Choroid plexus epithelial cell (primary cell): ENCODE measurements at regions not wholly inside any gene's neighbourhood (a gene's known extent, or its start where the extent isn't known, plus 50 kb on each side); places are given as distances from the start of the nearest gene placed in this dataset.
A peak's percentile ranks its signal among the peaks of the same experiment; 100 is the strongest.

ENCODE experiments used
- DNase-seq: peaks from one replicate; pipeline ENCODE4 v3.0.0-alpha.2; 2010; ENCODE audit warnings: low read depth
- H3K4me3 ChIP-seq: 2 replicates; pipeline ENCODE4 v1.5.1; 2011; ENCODE audit warnings: low read depth, mild to moderate bottlenecking, control low read depth, low read length, moderate library complexity
- TF ChIP-seq, protein P1 (sequence below): conservative IDR thresholded peaks from 2 replicates; pipeline ENCODE4 v1.5.1; 2011; ENCODE audit warnings: low read depth, mild to moderate bottlenecking, control low read depth, inconsistent platforms, low read length, moderate library complexity

- no peak for DNase-seq
- TF ChIP-seq, protein P1, sequence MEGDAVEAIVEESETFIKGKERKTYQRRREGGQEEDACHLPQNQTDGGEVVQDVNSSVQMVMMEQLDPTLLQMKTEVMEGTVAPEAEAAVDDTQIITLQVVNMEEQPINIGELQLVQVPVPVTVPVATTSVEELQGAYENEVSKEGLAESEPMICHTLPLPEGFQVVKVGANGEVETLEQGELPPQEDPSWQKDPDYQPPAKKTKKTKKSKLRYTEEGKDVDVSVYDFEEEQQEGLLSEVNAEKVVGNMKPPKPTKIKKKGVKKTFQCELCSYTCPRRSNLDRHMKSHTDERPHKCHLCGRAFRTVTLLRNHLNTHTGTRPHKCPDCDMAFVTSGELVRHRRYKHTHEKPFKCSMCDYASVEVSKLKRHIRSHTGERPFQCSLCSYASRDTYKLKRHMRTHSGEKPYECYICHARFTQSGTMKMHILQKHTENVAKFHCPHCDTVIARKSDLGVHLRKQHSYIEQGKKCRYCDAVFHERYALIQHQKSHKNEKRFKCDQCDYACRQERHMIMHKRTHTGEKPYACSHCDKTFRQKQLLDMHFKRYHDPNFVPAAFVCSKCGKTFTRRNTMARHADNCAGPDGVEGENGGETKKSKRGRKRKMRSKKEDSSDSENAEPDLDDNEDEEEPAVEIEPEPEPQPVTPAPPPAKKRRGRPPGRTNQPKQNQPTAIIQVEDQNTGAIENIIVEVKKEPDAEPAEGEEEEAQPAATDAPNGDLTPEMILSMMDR = no peak
- no peak overlapping the region for H3K4me3 ChIP-seq
These were observed 222.1 kb downstream of the SOX9 start for GRCh38 chr17:72342627-72343527.

DNA sequence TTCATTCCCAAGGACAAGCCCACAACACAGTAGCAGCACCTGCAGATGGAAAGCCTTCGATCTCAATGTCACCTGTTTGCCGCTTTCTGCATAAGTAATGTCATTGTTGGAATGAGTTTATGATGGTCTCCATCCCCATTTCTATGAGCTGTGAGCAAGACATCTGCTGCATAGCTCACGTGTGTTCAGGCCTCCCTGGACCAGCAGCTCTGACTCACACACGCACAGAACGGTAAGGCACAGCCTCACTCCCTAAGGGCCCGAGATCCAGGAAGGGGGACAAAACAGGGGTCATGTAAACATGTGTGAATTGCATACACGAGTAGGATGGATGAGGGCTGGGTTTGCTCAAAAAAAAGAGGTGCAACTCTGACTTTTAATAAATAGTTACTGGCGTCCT, 223.1 kb downstream of the SOX9 start:
- no peak overlapping the region for H3K4me3 ChIP-seq
- DNase-seq = peak; percentile 38
- TF ChIP-seq, protein P1 = no peak

DNA sequence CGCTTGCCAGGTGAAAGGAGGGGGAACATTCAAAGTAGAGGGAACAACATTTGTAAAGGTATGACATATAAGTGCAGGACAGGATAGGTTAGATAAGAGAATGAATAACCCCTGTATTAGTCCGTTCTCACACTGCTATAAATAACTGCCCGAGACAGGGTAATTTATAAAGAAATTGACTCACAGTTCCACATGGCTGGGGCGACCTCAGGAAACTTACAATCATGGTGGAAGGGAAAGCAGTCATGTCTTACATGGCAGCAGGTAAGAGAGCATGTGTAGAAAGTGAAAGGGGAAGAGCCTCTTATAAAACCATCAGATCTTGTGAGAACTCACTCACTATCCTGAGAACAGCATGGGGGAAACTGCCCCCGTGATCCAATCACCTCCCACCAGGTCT, 223.8 kb downstream of the SOX9 start:
- no peak for DNase-seq
- H3K4me3 ChIP-seq = no peak overlapping the region
- TF ChIP-seq, protein P1 = no peak

GRCh38 chr17:72345088-72345487, 224.3 kb downstream of the SOX9 start:
- TF ChIP-seq, protein P1 = no peak
- H3K4me3 ChIP-seq = no peak overlapping the region
- no peak for DNase-seq

DNA sequence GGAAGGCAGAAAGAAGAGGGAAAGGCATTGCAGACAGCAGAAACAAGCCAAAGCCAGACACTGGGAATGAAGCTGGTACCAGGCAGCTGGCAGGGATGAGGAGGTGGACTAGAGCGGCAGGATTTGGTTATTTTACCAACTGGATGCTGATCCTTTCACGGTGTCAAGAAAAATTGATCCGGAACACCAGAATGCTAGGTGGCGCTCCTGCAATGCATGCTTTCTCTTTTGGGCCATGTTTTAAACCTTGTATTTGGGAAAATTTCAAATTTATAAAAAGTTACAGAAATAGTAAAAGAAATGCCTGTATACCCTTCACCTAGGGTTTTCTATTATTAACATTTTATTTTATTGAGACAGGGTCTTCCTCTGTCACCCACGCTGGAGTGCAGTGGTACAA, 224.7 kb downstream of the SOX9 start:
- H3K4me3 ChIP-seq = no peak overlapping the region
- DNase-seq = no peak
- TF ChIP-seq, protein P1 = peak; percentile 38

DNA sequence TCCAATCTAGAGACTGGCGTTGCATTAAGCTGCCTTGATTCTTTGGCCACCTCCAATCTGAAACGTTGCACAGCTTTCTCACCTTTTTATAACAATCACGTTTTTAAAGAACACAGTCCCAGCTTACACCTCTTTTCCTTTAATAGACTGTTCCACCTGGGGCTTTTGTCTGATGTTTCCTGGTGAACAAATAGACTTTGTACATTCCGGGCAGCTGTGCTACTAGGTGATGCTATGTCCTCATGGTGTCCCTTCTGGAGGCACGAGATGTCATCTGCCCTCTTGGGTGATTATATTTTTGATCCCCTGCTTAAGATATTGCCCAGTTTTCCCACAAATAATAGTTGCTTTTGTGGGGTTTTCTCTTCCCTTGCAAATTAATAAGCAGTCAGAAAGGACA, 225.5 kb downstream of the SOX9 start:
- no peak for DNase-seq
- no peak overlapping the region for H3K4me3 ChIP-seq
- TF ChIP-seq, protein P1 = no peak

DNA sequence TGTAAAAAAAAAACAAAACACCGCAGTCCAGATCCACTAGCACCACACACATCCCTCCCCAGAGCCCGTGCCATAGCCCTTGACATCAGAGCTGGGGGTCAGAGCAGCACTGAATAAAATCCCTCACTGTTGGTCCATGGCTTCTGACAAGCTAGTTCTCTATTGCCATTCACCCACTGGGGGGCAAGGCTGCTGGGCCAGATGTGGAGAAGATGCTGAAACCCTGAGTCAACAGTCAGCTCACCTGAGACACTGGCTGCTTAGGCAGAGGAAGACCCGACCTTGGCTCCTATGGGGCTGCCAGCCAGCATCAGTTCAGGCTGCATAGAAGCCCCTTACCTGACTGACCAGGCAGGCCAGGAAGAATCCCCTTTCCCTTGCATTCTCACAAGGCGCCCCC, 228.2 kb downstream of the SOX9 start:
- no peak overlapping the region for H3K4me3 ChIP-seq
- TF ChIP-seq, protein P1 = no peak
- no peak for DNase-seq
